ENCODE measurements at regions not wholly inside any gene's neighbourhood (a gene's known extent, or its start where the extent isn't known, plus 50 kb on each side); places are given as distances from the start of the nearest gene placed in this dataset.
"Not testable (repeated sequence)": the region's sequence is repeated elsewhere in the genome, so short reads cannot be mapped to it uniquely, and the experiment has no call there.

DNA sequence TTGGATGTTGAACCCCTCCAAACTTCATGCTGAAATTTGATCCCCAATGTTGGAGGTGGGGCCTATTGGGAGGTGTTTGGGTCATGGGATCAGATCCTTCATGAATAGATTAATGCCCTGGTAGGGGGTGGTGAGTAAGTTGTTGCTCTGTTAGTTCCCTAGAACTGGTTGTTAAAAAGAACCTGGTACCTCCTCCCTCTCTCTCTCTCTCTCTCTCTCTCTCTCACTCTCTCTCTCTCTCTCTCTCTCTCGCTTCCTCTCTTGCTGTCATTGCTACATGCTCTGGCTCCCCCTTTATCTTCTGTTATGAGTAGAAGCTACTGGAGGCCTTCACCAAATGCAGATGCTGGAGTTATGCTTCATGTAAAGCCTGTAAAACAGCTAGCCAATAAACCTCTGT is 498.2 kb upstream of the NR5A2 start:
- no peak for DNase-seq (ENCODE audit: low spot score)

DNA sequence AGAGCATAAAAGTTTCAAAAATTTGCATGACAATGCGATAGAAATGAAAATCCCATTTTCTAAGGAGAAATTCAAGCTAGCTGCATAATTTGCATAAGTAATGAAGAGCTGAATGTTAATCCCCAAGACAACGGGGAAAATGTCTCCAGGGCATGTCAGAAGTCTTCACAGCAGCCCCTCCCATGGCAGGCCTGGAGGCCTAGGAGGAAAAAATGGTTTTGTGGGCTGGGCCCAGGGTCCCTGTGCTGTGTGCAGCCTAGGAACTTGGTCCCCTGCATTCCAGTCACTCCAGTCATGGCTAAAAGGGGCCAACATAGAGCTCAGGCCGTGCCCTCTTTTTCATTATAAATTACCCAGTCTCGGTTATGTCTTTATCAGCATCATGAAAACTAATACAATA is 494.1 kb upstream of the NR5A2 start:
- DNase-seq (ENCODE audit: low spot score) = not testable (repeated sequence)

DNA sequence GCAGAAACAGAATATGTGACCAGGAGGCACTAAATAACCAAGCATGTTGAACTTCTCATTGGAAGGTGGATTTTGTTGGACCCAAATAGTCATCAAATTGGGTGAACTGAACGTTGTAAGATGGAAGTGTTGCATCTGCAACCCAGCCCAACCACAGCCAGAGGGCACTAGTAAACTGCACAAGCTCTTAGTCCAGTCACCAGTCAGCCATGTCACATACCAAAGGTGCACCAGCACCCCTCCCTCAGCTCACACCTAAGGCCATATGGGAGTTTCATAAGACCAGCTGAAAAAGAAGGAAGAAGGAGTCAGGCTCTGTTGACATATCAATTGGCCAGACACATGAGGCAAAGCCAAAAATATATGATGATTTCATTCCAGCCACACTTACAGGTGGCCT is 481.7 kb upstream of the NR5A2 start:
- no peak for DNase-seq (ENCODE audit: low spot score)

DNA sequence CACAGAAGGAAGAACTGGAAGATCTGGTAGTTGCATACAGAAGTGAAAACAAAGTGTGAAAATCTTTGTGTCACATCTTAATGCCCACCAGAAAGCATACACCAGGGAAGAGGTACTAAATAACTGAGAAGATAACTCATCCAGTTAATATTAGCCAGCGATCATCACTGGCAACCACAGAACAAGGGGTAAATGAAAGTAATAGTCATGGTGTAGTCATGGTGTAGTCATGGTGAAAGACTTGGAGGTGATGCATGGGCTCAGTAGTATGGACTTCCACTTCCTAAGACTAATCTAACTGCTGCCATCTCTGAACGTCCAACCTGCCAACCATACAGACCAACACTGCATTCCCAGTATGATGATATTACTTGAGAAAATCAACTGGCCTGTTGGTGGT is 481.2 kb upstream of the NR5A2 start:
- DNase-seq (ENCODE audit: low spot score) = no peak

DNA sequence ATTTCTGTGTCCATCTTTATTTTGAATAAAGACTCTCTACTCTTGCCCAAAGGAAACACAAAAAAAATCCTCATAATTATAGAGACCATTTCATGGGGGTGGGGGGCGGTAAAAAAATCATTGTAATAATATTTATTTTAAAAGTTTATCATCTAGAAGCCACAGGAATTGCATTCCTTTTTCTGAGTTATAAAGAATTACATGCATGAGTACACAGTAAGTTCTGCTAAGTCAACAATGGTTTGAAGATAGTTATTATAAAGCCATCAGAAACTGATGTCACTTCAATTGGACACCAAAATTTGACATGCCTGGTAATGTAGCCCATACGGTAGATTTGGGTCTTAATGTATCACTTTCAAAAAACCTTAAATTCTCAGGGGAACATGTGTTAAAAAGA is 478.1 kb upstream of the NR5A2 start:
- no peak for DNase-seq (ENCODE audit: low spot score)

DNA sequence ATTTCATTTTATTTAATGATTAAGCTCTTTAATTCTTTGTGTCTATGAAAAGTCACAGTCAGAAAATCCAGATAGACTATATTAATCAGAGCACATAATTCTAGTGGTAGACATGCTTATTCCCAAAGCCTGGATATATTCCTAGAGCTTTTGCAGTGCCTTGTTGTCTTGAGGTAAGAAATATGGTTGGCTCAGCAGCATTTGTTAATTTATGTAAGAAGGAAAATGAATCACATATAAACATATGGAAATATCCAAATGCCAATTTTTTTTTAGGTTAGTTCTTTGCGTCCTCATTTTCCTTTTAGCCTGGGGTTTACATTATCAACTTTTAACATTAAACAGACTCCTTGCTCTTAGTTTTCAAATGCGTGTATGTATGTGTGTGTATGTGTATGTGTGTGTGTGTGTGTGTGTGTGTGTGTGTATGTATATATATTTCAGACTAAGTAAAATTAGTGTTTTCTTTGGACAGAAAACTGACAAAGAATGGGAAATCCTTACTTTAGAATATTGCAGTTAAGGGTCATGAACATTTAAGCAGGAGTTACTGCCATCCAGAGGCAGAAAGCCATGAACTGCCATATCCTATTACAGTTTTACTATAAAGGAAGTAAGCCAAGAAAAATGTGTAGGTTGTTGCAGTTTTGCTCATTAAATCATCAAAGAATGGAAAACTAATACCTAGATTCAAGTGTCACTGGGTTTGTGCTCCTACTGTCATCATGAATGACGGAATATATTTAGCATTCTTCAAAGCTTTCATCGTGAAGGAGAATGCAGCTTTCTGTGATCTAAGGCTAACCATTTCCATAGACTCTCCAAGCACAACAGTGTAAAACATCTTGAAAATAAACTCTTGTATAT is 477.1 kb upstream of the NR5A2 start:
- DNase-seq (ENCODE audit: low spot score) = no peak

DNA sequence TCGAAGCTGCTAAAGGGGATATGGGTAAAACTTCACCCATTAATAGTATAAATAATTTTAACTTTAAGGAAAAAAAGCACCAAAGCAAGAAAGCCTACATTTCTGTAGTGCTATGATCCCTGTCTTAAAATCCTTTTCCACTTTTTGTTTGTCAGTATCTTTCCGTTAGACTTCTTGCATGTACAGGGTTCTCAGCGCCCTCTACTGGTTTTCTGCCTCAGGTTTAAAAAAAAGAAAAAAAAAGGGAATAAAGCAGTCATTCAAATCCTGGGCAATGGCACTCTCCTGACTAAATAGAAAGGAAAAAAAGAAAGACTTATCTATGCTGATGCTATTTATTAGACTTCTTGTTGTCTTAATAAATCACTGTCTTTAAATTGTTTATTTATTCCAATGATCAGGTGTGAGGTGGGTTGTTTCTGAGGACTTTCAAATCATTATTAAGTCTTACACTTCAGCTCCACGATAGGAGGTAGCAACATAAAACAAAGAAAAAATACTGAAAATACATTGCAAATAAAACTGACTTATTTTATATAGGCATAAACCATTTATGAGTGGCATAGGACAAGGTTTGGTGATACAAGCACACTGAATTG is 475.4 kb upstream of the NR5A2 start:
- DNase-seq (ENCODE audit: low spot score) = peak; percentile 48

DNA sequence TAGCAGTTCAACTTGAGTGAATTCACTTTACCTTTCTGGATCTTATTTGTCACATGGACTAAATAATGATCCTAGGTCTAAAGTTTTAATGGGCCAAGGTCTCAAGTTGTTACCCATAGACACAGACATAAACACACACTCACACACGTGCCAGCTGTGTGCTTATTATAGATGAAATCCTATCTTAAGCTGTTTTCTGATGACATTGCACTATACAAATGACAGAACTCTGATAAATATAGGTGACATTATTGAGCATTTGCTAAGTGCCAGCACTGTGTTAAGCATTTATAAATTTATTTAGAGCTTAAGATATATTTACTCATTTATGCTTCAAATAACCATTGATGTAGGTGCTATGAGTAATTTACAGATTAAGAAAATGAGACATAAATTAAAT is 474.4 kb upstream of the NR5A2 start:
- DNase-seq (ENCODE audit: low spot score) = no peak

DNA sequence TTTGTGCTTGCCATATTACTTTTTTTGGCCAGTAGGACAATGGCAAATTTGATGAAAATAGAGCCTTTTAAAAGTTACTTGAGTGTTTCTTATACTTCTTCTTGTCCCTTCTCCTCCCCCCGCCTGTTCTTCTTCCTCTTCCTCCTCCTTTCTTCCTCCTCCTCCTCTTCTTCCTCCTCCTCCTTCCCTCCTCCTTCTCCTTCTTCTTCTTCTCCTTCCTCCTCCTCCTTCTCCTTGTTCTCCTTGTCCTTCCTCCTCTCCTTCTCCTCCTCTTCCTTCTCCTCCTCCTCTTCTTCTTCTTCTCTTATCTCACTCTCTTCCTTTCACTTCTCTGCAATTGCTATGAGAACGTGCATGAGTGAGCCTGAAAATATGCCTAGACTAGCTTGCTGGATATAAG is 466.2 kb upstream of the NR5A2 start:
- DNase-seq (ENCODE audit: low spot score) = no peak

DNA sequence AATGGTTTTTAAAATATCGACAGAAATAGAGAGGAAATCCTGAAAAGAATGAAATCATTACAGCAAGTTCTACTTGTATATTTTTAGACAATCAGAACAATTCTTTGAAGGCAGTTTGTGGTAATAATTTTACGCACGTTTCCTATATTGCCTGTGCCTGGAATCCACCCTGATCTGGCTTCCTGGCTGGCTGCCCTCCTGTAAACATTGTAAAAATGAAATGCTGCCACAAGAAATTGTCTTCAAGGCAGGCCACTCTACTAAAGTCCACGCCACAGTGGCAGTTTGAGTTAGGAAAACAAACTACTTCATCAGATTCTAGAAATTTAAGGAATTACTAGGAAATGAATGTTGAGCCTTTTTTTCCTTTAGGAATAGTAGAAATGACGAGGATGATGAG is 454.5 kb upstream of the NR5A2 start:
- DNase-seq (ENCODE audit: low spot score) = peak; percentile 8

DNA sequence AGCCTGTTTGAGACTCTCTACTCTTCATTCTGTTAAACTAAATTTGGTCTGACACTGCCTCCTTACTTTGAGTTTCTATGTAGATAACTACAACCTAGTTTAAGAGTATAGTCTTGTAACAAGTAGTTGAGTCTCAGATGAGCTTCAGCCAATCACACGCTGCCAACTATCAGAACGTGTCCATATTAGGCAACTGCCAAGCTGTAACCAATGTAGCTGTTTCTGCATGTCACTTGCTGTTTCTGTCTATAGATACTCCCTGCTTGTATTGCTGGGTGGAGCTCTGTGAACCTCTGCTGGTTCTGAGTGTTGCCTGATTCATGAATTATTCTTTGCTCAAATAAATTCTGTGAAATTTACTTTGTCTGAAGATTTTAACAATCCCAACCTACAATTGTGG is 452.6 kb upstream of the NR5A2 start:
- DNase-seq (ENCODE audit: low spot score) = no peak

DNA sequence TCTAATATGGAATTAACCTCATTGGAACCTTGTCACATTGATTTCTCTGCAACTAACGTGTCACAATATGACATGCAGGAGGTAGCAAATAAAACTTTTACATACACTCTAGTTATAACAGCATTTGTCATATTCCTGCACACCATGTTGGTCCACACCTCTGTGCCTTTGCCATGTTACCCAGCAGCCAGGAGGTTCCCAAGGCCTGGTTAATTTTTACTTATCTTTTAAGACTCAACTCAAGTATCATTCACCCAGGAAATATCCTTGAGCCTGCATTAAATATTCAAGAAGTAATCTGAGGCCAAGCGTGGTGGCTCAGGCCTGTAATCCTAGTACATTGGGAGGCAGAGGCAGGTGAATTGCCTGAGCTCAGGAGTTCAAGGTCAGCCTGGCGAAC is 447.2 kb upstream of the NR5A2 start:
- DNase-seq (ENCODE audit: low spot score) = no peak

DNA sequence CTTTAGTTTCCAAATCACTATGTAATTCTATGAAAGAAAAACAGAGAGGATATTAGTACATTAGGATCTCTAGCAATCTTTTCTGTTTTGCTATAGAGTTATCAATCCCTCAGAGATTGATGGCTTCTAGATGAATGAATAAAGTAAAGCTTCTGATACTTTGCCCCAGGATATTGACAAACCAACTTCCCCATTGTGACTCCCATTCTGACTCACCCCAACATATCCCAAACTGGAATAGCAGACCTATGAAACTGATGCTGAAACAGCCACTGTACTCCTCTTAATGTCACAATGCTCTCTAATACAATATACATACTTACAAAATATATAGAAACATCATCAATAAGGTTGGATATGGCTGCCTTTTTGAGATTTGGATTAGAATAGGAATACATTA is 442.1 kb upstream of the NR5A2 start:
- DNase-seq (ENCODE audit: low spot score) = no peak

DNA sequence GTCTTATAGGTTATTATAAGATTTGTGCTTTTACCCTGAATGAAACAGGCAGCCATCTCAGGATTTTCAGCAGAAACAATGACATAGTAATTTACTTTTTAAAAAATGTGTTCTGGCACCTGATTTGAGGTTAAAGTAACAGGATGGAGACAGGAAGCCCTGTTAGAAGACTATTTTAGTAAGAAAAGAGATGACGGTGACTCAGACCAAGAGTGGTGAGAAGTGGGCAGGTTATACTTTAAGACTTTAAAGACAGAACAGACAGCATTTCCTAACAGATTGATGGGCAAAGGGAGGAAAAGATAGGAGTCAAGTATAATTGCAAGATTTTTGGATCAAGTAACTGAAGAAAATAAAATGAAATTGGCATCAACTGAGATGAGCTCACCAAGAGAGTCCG is 436.8 kb upstream of the NR5A2 start:
- no peak for DNase-seq (ENCODE audit: low spot score)

DNA sequence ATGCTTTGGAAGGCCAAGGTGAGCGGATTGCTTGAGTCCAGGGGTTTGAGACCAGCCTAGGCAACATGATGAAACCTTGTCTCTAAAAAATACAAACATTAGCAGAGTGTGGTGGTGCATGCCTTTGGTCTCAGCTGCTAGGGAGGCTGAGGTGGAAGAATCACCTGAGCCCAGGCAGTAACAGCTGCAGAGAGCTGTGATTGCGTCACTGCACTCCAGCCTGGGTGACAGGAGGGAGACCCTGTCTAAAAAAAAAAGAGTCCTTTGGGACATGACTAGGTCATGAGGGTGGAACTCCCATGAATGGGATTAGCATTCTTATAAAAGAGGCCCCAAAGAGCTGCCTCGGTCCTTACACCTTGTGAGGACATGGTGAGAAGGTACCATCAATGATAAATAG is 436.0 kb upstream of the NR5A2 start:
- no peak for DNase-seq (ENCODE audit: low spot score)

DNA sequence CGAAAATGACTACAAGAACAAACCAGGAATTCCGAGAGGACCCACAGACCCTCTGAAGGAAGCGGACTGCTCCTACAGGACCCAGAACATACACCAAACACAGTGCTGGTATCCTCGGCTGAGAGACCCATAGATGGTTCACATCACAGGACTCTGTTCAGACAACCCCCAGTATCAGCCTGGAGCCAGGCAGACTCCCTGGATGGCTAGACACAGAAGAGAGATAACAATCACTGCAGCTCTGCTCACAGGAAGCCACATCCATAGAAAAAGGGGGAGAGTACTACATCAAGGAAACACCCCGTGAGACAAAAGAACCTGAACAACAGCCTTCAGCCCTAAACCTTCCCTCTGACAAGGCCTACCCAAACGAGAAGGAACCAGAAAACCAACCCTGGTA is 434.0 kb upstream of the NR5A2 start:
- no peak for DNase-seq (ENCODE audit: low spot score)

DNA sequence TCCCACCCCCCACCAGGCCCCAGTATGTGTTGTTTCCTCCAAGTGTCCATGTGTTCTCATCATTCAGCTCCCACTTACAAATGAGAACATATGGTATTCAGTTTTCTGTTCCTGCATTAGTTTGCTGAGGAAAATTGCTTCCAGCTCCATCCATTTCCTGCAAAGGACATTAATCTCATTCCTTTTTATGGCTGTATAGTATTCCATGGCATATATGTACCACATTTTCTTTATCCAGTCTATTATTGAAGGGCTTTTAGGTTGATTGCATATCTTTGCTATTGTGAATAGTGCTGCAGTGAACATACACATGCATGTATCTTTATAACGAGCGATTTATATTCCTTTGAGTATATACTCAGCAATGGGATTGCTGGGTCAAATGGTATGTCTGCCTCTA is 431.1 kb upstream of the NR5A2 start:
- not testable (repeated sequence) for DNase-seq (ENCODE audit: low spot score)

DNA sequence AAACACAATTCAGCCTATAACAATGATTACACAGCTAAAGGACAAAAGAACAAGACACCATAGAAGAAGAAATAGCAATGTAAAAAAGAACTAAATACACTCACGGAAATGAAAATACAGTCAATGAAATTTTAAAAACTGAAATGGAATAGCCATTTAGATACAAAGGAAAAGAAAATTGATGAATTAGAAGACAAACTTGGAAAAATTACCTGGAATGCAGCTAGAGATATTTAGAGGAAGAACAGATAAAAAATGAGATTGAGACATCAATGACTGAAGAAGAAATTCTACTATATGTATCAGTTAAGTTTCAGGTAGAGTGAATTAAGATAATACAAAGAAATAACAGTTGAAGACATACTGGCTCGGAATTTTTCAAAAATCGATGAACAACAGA is 430.4 kb upstream of the NR5A2 start:
- DNase-seq (ENCODE audit: low spot score) = no peak

DNA sequence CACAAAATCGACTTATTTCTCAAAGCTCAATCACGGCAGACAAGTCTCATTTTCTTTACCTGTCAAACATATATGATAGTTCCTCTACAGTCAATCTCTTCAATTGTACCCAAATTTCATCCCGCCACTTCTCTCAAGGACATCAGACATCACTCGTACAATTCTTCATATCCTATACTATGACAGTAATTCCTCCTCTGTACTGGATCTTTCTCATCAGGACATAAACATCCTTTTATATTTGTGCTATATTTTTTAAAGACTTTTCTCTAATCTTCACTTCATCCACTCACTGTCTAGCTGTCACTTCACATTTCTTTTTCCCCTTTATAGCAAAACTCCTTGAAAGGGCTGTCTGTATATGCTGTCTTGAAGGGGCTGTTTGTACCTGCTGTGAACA is 419.1 kb upstream of the NR5A2 start:
- DNase-seq (ENCODE audit: low spot score) = no peak

DNA sequence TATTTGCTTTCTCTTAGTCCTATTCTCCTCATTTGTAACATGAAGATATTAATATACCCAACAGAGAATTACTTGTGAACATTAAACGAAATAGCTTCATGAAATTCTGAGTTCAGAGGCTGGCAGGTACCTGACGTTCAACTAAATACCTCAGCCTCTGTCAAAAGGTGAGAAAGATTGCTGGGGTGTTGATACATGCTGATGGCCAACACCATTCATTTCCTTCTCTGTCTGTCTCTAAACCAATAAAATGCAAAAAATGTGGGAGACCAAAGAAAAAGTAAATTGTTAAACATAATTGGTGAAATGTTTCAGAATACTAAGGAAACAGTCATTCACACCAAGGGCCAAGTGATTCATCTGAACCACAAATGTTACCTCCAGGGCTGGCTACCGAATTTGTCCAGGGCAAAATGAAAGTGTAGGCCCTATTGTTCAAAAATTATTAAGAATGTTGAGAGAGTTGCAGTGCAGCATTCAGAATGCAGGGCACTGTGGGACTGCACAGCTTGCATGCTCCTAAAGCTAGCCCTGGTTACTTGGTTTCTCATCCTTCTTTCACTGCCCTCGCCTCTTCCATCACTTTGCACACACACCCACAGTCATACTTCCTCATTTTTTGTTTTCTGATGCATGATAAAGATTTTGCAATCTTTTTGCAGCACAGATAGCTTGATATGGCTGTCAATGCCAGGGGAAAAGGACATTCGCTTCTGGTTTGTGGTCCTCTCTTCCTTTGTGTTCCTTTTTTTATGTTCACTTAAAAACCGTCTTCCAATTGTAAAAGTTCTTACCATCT is 414.3 kb upstream of the NR5A2 start:
- DNase-seq (ENCODE audit: low spot score) = peak; percentile 11

DNA sequence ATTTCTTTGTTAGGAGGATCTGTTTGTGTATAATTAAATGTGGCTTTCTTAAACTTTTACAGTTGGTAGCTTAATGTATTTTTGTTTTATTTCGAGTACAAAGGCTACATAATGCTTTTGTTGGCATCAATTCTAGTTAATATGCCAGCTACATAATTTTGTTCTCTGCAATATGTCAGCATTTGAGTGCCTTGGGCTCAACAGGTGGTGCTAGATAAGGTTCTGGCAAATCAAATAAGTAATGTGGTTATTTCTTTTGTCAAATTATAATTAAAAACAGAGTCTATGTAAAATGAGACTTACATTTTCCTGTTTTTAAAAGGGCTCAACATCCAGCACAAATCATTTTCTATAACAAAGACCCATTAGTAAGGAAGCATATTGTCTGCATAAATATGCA is 410.6 kb upstream of the NR5A2 start:
- DNase-seq (ENCODE audit: low spot score) = no peak

DNA sequence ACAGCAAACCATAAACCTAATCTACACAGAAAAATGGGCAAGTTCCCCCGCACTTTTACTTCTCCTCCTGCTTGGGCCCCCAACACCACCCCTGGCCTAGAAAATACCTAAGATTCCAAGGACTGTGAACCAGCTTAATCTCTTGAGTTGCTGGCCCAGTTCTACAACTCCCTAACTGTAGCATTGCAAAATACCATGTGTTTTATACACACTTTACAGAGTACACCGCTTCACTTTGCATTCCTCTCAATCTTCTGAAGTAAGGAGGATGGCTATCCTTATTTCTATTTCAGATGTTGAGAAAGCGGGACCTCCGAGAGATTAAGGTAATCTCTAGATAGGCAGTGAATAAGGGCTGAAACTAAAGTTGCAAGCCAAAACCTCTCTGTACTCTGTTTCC is 408.3 kb upstream of the NR5A2 start:
- DNase-seq (ENCODE audit: low spot score) = no peak

DNA sequence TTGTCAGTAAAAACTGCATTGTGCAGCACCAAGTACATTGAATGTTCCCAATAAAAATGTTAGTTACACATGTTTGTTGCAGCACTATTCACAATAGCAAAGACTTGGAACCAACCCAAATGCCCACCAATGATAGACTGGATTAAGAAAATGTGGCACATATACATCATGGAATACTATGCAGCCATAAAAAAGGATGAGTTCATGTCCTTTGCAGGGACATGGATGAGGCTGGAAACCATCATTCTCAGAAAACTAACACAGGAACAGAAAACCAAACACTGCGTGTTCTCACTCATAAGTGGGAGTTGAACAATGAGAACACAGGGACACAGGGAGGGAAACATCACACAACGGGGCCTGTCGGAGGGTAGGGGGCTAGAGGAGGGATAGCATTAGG is 401.3 kb upstream of the NR5A2 start:
- not testable (repeated sequence) for DNase-seq (ENCODE audit: low spot score)
